ENCODE measurements at regions not wholly inside any gene's neighbourhood (a gene's known extent, or its start where the extent isn't known, plus 50 kb on each side); places are given as distances from the start of the nearest gene placed in this dataset.

GRCh38 chr1:60765204-60765603 is 317.2 kb upstream of the NFIA start:
- Histone ChIP-seq H3K4me1 (no peaks in the 10 kb centered on the region), H3K27me3 (no peaks in the 10 kb centered on the region), H3K9me3 (no peaks in the 10 kb centered on the region), H3K36me3 (no peaks in the 10 kb centered on the region), H3K4me3 (no peak overlapping the region), H3K9ac (ENCODE audit: low read depth in 2 of 2, low read length in 2 of 2) (no peak overlapping the region), H3K27ac (no peak overlapping the region)
- peak; percentile 30 for DNase-seq
- intact Hi-C loops (cut with DNase I) = loop anchor here (10.0 kb wide), 1 partner anchor 480 kb away; no protein-coding TSS in a partner anchor
- TF ChIP-seq CTCF (IDR thresholded peaks at IDR 0.05) = peak; percentile 43

GRCh38 chr1:60764489-60764888 is 317.9 kb upstream of the NFIA start:
- H3K4me3 ChIP-seq = no peak overlapping the region
- no peaks in the 10 kb centered on the region for H3K36me3 ChIP-seq
- no peak overlapping the region for H3K27ac ChIP-seq
- no peak overlapping the region for H3K9ac ChIP-seq (ENCODE audit: low read depth in 2 of 2, low read length in 2 of 2)
- no peaks in the 10 kb centered on the region for H3K4me1 ChIP-seq
- DNase-seq = no peak
- H3K9me3 ChIP-seq = no peaks in the 10 kb centered on the region
- TF ChIP-seq CTCF (IDR thresholded peaks at IDR 0.05) = no peak
- no peaks in the 10 kb centered on the region for H3K27me3 ChIP-seq
- intact Hi-C loops (cut with DNase I) = loop anchor here (10.0 kb wide), 1 partner anchor 480 kb away; no protein-coding TSS in a partner anchor

GRCh38 chr1:60763741-60764140 is 318.6 kb upstream of the NFIA start:
- Histone ChIP-seq H3K27ac (no peak overlapping the region), H3K27me3 (no peaks in the 10 kb centered on the region), H3K9me3 (no peaks in the 10 kb centered on the region), H3K36me3 (no peaks in the 10 kb centered on the region), H3K4me1 (no peaks in the 10 kb centered on the region), H3K4me3 (no peak overlapping the region), H3K9ac (ENCODE audit: low read depth in 2 of 2, low read length in 2 of 2) (no peak overlapping the region)
- no peak for DNase-seq
- TF ChIP-seq CTCF (IDR thresholded peaks at IDR 0.05) = no peak
- intact Hi-C loops (cut with DNase I) = loop anchor here (10.0 kb wide), 1 partner anchor 479 kb away; no protein-coding TSS in a partner anchor

GRCh38 chr1:60762911-60763310 is 319.4 kb upstream of the NFIA start:
- Histone ChIP-seq H3K9me3 (no peaks in the 10 kb centered on the region), H3K36me3 (no peaks in the 10 kb centered on the region), H3K27ac (no peak overlapping the region), H3K9ac (ENCODE audit: low read depth in 2 of 2, low read length in 2 of 2) (no peak overlapping the region), H3K27me3 (no peaks in the 10 kb centered on the region), H3K4me1 (no peaks in the 10 kb centered on the region), H3K4me3 (no peak overlapping the region)
- intact Hi-C loops (cut with DNase I) = loop anchor here (10.0 kb wide), 1 partner anchor 478 kb away; no protein-coding TSS in a partner anchor
- no peak for DNase-seq
- no peak for TF ChIP-seq CTCF (IDR thresholded peaks at IDR 0.05)

DNA sequence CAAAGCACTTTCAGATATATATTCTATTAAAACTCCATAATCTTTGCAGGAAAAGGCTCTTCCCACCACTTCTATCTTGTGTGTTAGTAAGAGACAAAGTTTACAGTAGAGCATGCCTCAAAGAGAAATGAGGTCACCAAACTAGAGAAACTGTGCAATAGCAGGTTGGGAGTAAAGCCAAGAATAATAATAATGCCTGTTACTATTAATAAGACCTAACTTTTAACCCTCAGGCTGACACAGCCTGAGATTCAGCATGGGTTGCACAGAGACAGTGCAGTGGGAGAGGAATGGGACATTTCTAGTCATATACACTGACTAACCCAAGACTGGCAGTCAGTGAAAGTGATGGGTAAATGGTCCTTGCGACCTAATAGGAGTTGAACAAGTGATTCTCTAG is 320.2 kb upstream of the NFIA start:
- H3K27ac ChIP-seq = no peak overlapping the region
- no peak for TF ChIP-seq CTCF (IDR thresholded peaks at IDR 0.05)
- no peaks in the 10 kb centered on the region for H3K36me3 ChIP-seq
- H3K9me3 ChIP-seq = no peaks in the 10 kb centered on the region
- H3K4me1 ChIP-seq = no peaks in the 10 kb centered on the region
- intact Hi-C loops (cut with DNase I) = loop anchor here (10.0 kb wide), 1 partner anchor 477 kb away; no protein-coding TSS in a partner anchor
- DNase-seq = no peak
- H3K9ac ChIP-seq (ENCODE audit: low read depth in 2 of 2, low read length in 2 of 2) = no peak overlapping the region
- H3K4me3 ChIP-seq = no peak overlapping the region
- H3K27me3 ChIP-seq = no peaks in the 10 kb centered on the region
